ENCODE measurements at regions not wholly inside any gene's neighbourhood (a gene's known extent, or its start where the extent isn't known, plus 50 kb on each side); places are given as distances from the start of the nearest gene placed in this dataset.

DNA sequence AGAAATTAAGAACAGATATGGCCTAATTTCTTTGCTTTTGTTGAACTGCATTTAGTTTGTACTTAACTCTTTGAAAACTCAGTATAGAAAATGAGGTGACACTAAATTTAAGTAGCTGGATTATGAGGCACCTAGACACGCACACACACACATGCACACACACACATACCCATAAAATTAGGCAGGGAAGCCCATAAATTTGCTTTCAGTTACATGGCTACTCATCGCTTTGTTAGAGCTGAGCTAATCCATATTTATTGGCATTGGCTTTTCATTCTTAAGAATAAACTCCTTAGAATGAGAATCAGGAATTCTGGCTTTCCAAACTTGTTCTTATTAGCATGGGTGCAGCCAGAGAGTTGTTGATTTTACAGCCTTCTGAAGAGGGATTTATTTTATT is 61.7 kb upstream of the MBNL2 start:
- TF ChIP-seq, protein P1, sequence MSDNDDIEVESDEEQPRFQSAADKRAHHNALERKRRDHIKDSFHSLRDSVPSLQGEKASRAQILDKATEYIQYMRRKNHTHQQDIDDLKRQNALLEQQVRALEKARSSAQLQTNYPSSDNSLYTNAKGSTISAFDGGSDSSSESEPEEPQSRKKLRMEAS (IDR thresholded peaks at IDR 0.05) = no peak
- TF ChIP-seq, protein P2, sequence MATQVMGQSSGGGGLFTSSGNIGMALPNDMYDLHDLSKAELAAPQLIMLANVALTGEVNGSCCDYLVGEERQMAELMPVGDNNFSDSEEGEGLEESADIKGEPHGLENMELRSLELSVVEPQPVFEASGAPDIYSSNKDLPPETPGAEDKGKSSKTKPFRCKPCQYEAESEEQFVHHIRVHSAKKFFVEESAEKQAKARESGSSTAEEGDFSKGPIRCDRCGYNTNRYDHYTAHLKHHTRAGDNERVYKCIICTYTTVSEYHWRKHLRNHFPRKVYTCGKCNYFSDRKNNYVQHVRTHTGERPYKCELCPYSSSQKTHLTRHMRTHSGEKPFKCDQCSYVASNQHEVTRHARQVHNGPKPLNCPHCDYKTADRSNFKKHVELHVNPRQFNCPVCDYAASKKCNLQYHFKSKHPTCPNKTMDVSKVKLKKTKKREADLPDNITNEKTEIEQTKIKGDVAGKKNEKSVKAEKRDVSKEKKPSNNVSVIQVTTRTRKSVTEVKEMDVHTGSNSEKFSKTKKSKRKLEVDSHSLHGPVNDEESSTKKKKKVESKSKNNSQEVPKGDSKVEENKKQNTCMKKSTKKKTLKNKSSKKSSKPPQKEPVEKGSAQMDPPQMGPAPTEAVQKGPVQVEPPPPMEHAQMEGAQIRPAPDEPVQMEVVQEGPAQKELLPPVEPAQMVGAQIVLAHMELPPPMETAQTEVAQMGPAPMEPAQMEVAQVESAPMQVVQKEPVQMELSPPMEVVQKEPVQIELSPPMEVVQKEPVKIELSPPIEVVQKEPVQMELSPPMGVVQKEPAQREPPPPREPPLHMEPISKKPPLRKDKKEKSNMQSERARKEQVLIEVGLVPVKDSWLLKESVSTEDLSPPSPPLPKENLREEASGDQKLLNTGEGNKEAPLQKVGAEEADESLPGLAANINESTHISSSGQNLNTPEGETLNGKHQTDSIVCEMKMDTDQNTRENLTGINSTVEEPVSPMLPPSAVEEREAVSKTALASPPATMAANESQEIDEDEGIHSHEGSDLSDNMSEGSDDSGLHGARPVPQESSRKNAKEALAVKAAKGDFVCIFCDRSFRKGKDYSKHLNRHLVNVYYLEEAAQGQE (IDR thresholded peaks at IDR 0.05; ENCODE audit: low read depth) = no peak
- TF ChIP-seq RAD21 (IDR thresholded peaks at IDR 0.05; ENCODE audit: low read depth) (no peak), FOXM1 (IDR thresholded peaks at IDR 0.05; ENCODE audit: borderline replicate concordance, low read depth) (no peak), TAF1 (IDR thresholded peaks at IDR 0.05; ENCODE audit: low read depth) (no peak), EP300 (IDR thresholded peaks at IDR 0.05; ENCODE audit: borderline replicate concordance) (no peak)

GRCh38 chr13:97161582-97162231 is 60.4 kb upstream of the MBNL2 start:
- TF ChIP-seq CREB1 (IDR thresholded peaks at IDR 0.05; ENCODE audit: low read depth) (no peak), USF1 (IDR thresholded peaks at IDR 0.05) (no peak), FOXM1 (IDR thresholded peaks at IDR 0.05; ENCODE audit: borderline replicate concordance, low read depth) (no peak), NFIC (IDR thresholded peaks at IDR 0.05) (no peak), ZBTB7A (IDR thresholded peaks at IDR 0.05; ENCODE audit: low read depth) (no peak), EGR1 (IDR thresholded peaks at IDR 0.05) (no peak), TAF1 (IDR thresholded peaks at IDR 0.05; ENCODE audit: low read depth) (no peak), RAD21 (IDR thresholded peaks at IDR 0.05; ENCODE audit: low read depth) (no peak)
- TF ChIP-seq, protein P1 (IDR thresholded peaks at IDR 0.05) = no peak
- TF ChIP-seq, protein P2 (IDR thresholded peaks at IDR 0.05; ENCODE audit: low read depth) = no peak

DNA sequence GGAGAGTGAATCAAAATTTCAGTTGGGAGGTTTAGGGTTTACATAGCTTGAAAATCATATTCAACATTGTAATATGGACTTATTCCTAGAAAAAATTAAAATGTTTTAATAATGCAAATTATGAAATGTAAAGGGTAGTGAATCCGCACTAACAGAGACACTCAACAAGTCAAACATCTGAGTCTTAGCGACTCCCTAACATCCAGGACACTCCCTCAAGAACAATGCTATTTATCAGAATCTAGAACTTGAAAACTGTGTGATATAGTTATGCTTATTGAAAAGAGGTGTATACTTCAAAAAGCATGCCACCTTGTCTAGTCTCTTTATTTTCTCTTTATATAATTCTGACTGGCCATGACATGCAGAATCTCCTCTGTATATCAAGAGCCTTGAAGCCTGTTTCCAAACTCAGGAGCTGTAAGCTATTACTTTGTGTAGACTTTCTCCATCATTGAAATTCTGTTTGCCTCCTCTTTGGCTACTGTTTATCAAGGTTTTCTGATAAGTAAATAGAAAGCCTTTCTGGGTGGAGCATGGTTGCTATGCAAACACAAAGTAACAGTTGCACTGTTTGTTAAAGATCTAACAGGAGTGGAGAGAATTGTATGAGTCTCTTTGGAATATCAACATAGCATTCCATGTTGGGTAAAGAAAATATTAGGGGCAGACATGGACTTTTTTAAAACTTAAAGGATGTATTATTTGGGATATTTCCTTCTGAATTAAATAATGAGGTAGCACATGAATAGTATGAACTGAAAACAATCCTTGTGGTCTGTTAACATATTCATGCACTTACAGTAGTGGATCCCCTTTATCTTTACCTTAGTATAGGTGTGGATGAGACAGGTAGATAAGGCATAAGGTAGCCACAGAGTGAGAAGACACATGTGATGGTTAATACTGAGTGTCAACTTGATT is 56.4 kb upstream of the MBNL2 start:
- TF ChIP-seq TCF12 (IDR thresholded peaks at IDR 0.05; ENCODE audit: low read depth) (no peak), EGR1 (IDR thresholded peaks at IDR 0.05) (no peak), YY1 (IDR thresholded peaks at IDR 0.05; ENCODE audit: low read depth) (no peak), EP300 (IDR thresholded peaks at IDR 0.05; ENCODE audit: borderline replicate concordance) (no peak), CEBPB (IDR thresholded peaks at IDR 0.05) (no peak), TAF1 (IDR thresholded peaks at IDR 0.05; ENCODE audit: low read depth) (no peak), ZBTB7A (IDR thresholded peaks at IDR 0.05; ENCODE audit: low read depth) (no peak)
- TF ChIP-seq, protein P1 (IDR thresholded peaks at IDR 0.05) = no peak
- TF ChIP-seq, protein P2 (IDR thresholded peaks at IDR 0.05; ENCODE audit: low read depth) = no peak

DNA sequence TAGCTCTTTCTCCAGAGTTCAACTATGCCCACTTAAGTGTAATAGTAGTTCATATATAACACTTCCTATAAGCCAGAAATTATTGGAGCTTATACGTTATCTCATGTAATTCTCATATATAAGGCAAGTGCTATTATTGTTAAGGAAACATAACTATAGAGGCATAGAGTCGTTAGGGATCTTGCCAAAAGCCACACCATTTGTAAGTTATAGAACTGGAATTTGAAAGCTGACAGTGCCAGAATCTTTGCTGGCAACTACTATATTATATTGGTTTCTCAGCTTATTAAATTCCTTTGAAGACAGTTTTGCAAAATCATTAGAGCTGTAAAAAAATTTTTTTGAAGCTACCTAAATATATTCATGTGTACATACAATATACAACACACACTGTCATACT is 51.0 kb upstream of the MBNL2 start:
- TF ChIP-seq, protein P1 (IDR thresholded peaks at IDR 0.05) = no peak
- TF ChIP-seq ZBTB7A (IDR thresholded peaks at IDR 0.05; ENCODE audit: low read depth) (no peak), RAD21 (IDR thresholded peaks at IDR 0.05; ENCODE audit: low read depth) (no peak), NFIC (IDR thresholded peaks at IDR 0.05) (no peak), YY1 (IDR thresholded peaks at IDR 0.05; ENCODE audit: low read depth) (no peak), TCF12 (IDR thresholded peaks at IDR 0.05; ENCODE audit: low read depth) (no peak), EGR1 (IDR thresholded peaks at IDR 0.05) (no peak), CREB1 (IDR thresholded peaks at IDR 0.05; ENCODE audit: low read depth) (no peak), TEAD4 (IDR thresholded peaks at IDR 0.05) (no peak), CEBPB (IDR thresholded peaks at IDR 0.05) (no peak), EP300 (IDR thresholded peaks at IDR 0.05; ENCODE audit: borderline replicate concordance) (no peak)
- TF ChIP-seq, protein P2 (IDR thresholded peaks at IDR 0.05; ENCODE audit: low read depth) = no peak

Measured in Ishikawa (cell line).